ENCODE measurements at regions not wholly inside any gene's neighbourhood (a gene's known extent, or its start where the extent isn't known, plus 50 kb on each side); places are given as distances from the start of the nearest gene placed in this dataset.

GRCh38 chr12:107431942-107432341, 253.7 kb upstream of the PWP1 start:
- Histone ChIP-seq H4K20me1 (ENCODE audit: insufficient read depth, low read length, poor library complexity, severe bottlenecking) (no peaks in the 10 kb centered on the region), H3K4me1 (ENCODE audit: insufficient read depth, low read length, poor library complexity, severe bottlenecking) (peaks cover 9% of the 10 kb centered on the region), H3F3A (ENCODE audit: low read depth) (no peaks in the 10 kb centered on the region), H3K4me3 (ENCODE audit: low read length, poor library complexity, severe bottlenecking) (no peak overlapping the region), H3K9ac (ENCODE audit: low read depth, low read length, poor library complexity, severe bottlenecking) (no peak overlapping the region), H3K4me2 (ENCODE audit: low read depth, low read length, poor library complexity, severe bottlenecking) (no peak overlapping the region), H3K27me3 (ENCODE audit: insufficient read depth, low read length, poor library complexity, severe bottlenecking) (no peaks in the 10 kb centered on the region), H3K9me2 (replicated peaks; ENCODE audit: low read depth, low read length) (no peaks in the 10 kb centered on the region), H3K9me3 (ENCODE audit: insufficient read depth, low read depth, low read length) (no peaks in the 10 kb centered on the region), H2AFZ (ENCODE audit: low read length) (no peak overlapping the region), H3K36me3 (ENCODE audit: insufficient read depth, low read length) (no peaks in the 10 kb centered on the region), H3K79me2 (ENCODE audit: insufficient read depth, low read length) (no peaks in the 10 kb centered on the region)
- no peak for TF ChIP-seq CTCF (conservative IDR thresholded peaks at IDR 0.05; ENCODE audit: low read length)
- TF ChIP-seq EZH2phosphoT487 (IDR thresholded peaks at IDR 0.05; ENCODE audit: borderline replicate concordance) = no peak

- Histone ChIP-seq H3K36me3 (ENCODE audit: insufficient read depth, low read length) (no peaks in the 10 kb centered on the region), H3K27me3 (ENCODE audit: insufficient read depth, low read length, poor library complexity, severe bottlenecking) (no peaks in the 10 kb centered on the region), H4K20me1 (ENCODE audit: insufficient read depth, low read length, poor library complexity, severe bottlenecking) (no peaks in the 10 kb centered on the region), H3K9me2 (replicated peaks; ENCODE audit: low read depth, low read length) (no peaks in the 10 kb centered on the region), H3K9me3 (ENCODE audit: insufficient read depth, low read depth, low read length) (no peaks in the 10 kb centered on the region), H3K79me2 (ENCODE audit: insufficient read depth, low read length) (no peaks in the 10 kb centered on the region), H3K9ac (ENCODE audit: low read depth, low read length, poor library complexity, severe bottlenecking) (no peak overlapping the region), H3F3A (ENCODE audit: low read depth) (no peaks in the 10 kb centered on the region), H3K4me1 (ENCODE audit: insufficient read depth, low read length, poor library complexity, severe bottlenecking) (peaks cover 9% of the 10 kb centered on the region), H3K4me3 (ENCODE audit: low read length, poor library complexity, severe bottlenecking) (no peak overlapping the region), H3K4me2 (ENCODE audit: low read depth, low read length, poor library complexity, severe bottlenecking) (no peak overlapping the region), H2AFZ (ENCODE audit: low read length) (no peak overlapping the region)
- TF ChIP-seq EZH2phosphoT487 (IDR thresholded peaks at IDR 0.05; ENCODE audit: borderline replicate concordance) (no peak), CTCF (conservative IDR thresholded peaks at IDR 0.05; ENCODE audit: low read length) (no peak)
These were observed 250.5 kb upstream of the PWP1 start for GRCh38 chr12:107435072-107435471.

GRCh38 chr12:107435520-107435919, 250.1 kb upstream of the PWP1 start:
- no peak overlapping the region for H2AFZ ChIP-seq (ENCODE audit: low read length)
- no peaks in the 10 kb centered on the region for H3K79me2 ChIP-seq (ENCODE audit: insufficient read depth, low read length)
- no peak overlapping the region for H3K9ac ChIP-seq (ENCODE audit: low read depth, low read length, poor library complexity, severe bottlenecking)
- H3K9me2 ChIP-seq (replicated peaks; ENCODE audit: low read depth, low read length) = no peaks in the 10 kb centered on the region
- H3K4me3 ChIP-seq (ENCODE audit: low read length, poor library complexity, severe bottlenecking) = no peak overlapping the region
- no peaks in the 10 kb centered on the region for H3K27me3 ChIP-seq (ENCODE audit: insufficient read depth, low read length, poor library complexity, severe bottlenecking)
- H3F3A ChIP-seq (ENCODE audit: low read depth) = no peaks in the 10 kb centered on the region
- H4K20me1 ChIP-seq (ENCODE audit: insufficient read depth, low read length, poor library complexity, severe bottlenecking) = no peaks in the 10 kb centered on the region
- H3K36me3 ChIP-seq (ENCODE audit: insufficient read depth, low read length) = no peaks in the 10 kb centered on the region
- H3K9me3 ChIP-seq (ENCODE audit: insufficient read depth, low read depth, low read length) = no peaks in the 10 kb centered on the region
- H3K4me1 ChIP-seq (ENCODE audit: insufficient read depth, low read length, poor library complexity, severe bottlenecking) = peaks cover 9% of the 10 kb centered on the region
- no peak for TF ChIP-seq EZH2phosphoT487 (IDR thresholded peaks at IDR 0.05; ENCODE audit: borderline replicate concordance)
- no peak for TF ChIP-seq CTCF (conservative IDR thresholded peaks at IDR 0.05; ENCODE audit: low read length)
- H3K4me2 ChIP-seq (ENCODE audit: low read depth, low read length, poor library complexity, severe bottlenecking) = no peak overlapping the region
